ENCODE measurements at regions not wholly inside any gene's neighbourhood (a gene's known extent, or its start where the extent isn't known, plus 50 kb on each side); places are given as distances from the start of the nearest gene placed in this dataset.

DNA sequence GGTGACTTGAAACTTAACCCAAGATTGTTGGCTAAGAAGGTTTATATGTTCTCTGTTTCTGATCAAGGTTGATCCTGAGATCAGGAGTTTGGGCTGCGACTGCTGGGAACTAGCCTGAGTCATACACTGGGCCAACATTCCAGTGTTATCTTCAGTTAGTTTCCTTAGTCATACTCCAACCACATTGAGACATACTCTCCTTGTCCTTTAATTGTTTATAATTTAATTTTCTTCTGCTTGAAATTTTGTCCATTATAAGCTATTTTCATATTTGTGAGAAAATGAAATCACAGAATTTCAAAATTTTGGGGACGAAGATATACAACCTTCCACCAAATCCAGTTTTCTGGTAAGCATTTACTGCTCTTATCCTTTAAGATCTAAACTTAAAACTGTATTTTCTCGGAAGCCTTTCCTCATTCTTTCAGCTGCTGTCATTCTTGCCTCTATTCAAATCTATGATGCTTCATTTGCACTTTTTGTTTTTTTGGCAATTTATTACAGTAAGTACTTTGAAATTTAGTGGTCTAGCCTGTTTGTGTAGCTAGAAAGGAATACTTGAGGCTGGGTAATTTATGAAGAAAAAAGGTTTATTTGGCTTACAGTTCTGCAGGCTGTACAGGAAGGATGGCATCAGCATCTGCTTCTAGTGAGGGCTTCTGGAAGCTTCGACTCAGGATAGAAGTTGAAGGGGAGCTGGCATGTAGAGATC lies 63.4 kb upstream of the POT1 start:
- peak overlapping the region; percentile 42 to 55 for H3K27ac ChIP-seq
- TF ChIP-seq, protein P1, sequence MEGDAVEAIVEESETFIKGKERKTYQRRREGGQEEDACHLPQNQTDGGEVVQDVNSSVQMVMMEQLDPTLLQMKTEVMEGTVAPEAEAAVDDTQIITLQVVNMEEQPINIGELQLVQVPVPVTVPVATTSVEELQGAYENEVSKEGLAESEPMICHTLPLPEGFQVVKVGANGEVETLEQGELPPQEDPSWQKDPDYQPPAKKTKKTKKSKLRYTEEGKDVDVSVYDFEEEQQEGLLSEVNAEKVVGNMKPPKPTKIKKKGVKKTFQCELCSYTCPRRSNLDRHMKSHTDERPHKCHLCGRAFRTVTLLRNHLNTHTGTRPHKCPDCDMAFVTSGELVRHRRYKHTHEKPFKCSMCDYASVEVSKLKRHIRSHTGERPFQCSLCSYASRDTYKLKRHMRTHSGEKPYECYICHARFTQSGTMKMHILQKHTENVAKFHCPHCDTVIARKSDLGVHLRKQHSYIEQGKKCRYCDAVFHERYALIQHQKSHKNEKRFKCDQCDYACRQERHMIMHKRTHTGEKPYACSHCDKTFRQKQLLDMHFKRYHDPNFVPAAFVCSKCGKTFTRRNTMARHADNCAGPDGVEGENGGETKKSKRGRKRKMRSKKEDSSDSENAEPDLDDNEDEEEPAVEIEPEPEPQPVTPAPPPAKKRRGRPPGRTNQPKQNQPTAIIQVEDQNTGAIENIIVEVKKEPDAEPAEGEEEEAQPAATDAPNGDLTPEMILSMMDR (IDR thresholded peaks at IDR 0.05): no peak
- DNase-seq (ENCODE audit: low spot score in 2 of 2): peak in 1 of 2 donors; percentile 67
- no peaks in the 10 kb centered on the region for H3K9me3 ChIP-seq
- intact Hi-C loops (cut with DNase I): loop anchor here (2.0 kb wide), 1 partner anchor 62 kb away; no protein-coding TSS in a partner anchor
- peak overlapping the region in 1 of 2 donors; percentile 26 for H3K4me3 ChIP-seq
- H3K36me3 ChIP-seq: no peaks in the 10 kb centered on the region
- peaks cover 0 to 4% of the 10 kb centered on the region in 2 donors for H3K4me1 ChIP-seq
- H3K27me3 ChIP-seq: no peaks in the 10 kb centered on the region

DNA sequence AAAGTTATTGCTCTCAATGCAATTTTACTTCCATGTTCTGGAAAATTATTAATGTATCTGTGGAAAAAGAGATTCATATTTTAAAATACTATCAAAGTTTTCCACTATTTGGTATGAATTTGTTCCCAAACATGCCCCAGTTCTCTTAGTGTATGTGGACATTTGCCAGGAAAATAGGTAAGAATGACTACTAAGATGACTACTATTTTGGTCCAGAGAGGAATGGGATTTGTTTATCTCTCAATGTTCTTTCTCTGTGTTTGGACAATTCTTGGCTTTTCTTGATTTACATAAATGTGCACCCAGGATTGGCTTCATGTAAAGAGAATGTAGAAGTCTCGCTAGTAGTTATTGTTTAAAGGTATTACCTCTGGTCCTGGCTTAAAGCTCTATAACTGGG lies 60.3 kb upstream of the POT1 start:
- no peaks in the 10 kb centered on the region for H3K9me3 ChIP-seq
- no peak for DNase-seq (ENCODE audit: low spot score in 2 of 2)
- no peaks in the 10 kb centered on the region for H3K27me3 ChIP-seq
- no peak overlapping the region for H3K4me3 ChIP-seq
- peak overlapping the region in 1 of 2 donors; percentile 34 for H3K27ac ChIP-seq
- peaks cover 0 to 4% of the 10 kb centered on the region in 2 donors for H3K4me1 ChIP-seq
- intact Hi-C loops (cut with DNase I): no loop called here
- TF ChIP-seq, protein P1 (IDR thresholded peaks at IDR 0.05): no peak
- H3K36me3 ChIP-seq: no peaks in the 10 kb centered on the region
